Natural killer cell (primary cell): ENCODE measurements at regions not wholly inside any gene's neighbourhood (a gene's known extent, or its start where the extent isn't known, plus 50 kb on each side); places are given as distances from the start of the nearest gene placed in this dataset.
A peak's percentile ranks its signal among the peaks of the same experiment; 100 is the strongest.

Source experiments
- ATAC-seq, 3 donors: fragments of 150-1000 bp in 2 of 3; fragments of 200-7000 bp in 1 of 3; cut with Tn5 transposase; 1 replicate in 1 of 3; 2 replicates in 2 of 3; pipeline ENCODE4 v1.10.0; 2021; ENCODE audit warnings: mild to moderate bottlenecking in 2 of 3, moderate library complexity in 2 of 3
- DNase-seq, 2 donors: peaks; one replicate each; pipeline versions ENCODE4 v3.0.0 to v3.0.0-alpha.2; 2013 to 2021; ENCODE audit warnings: mixed read lengths in 1 of 2
- H3K27ac ChIP-seq: one replicate; pipeline ENCODE4 v1.5.1; 2013; ENCODE audit warnings: mild to moderate bottlenecking, low read length
- H3K27me3 ChIP-seq: one replicate; pipeline ENCODE4 v1.6.1; 2013; ENCODE audit warnings: low read length; ENCODE audit not compliant: control insufficient read depth, insufficient read depth
- H3K36me3 ChIP-seq: one replicate; pipeline ENCODE4 v1.6.1; 2013; ENCODE audit warnings: low read length; ENCODE audit not compliant: control insufficient read depth, insufficient read depth
- H3K4me1 ChIP-seq: one replicate; pipeline ENCODE4 v1.6.1; 2013; ENCODE audit warnings: low read length; ENCODE audit not compliant: control insufficient read depth, insufficient read depth
- H3K4me3 ChIP-seq: one replicate; pipeline ENCODE4 v1.5.1; 2013; ENCODE audit warnings: low read length
- H3K9me3 ChIP-seq: one replicate; pipeline ENCODE4 v1.6.1; 2013; ENCODE audit warnings: low read length; ENCODE audit not compliant: control insufficient read depth, insufficient read depth
- H3K27ac Mint-ChIP-seq, 2 donors: one replicate each; pipeline ENCODE4 v1.8.0; 2022; ENCODE audit warnings: mild to moderate bottlenecking in 2 of 2, mixed read lengths in 2 of 2, moderate library complexity in 1 of 2
- H3K27me3 Mint-ChIP-seq, 2 donors: one replicate each; pipeline ENCODE4 v1.8.0; 2022; ENCODE audit warnings: low read depth in 2 of 2, mixed read lengths in 2 of 2
- H3K36me3 Mint-ChIP-seq: one replicate; pipeline ENCODE4 v1.8.0; 2022; ENCODE audit warnings: mixed read lengths
- H3K4me1 Mint-ChIP-seq, 2 donors: one replicate each; pipeline ENCODE4 v1.8.0; 2022; ENCODE audit warnings: mixed read lengths in 2 of 2
- H3K4me3 Mint-ChIP-seq: one replicate; pipeline ENCODE4 v1.8.0; 2022; ENCODE audit warnings: mild to moderate bottlenecking, moderate library complexity, mixed read lengths
- H3K9me3 Mint-ChIP-seq, 2 donors: one replicate each; pipeline ENCODE4 v1.8.0; 2022; ENCODE audit warnings: mixed read lengths in 2 of 2
- CTCF ChIP-seq: fragments of 200-600 bp; IDR thresholded peaks from one replicate; pipeline ENCODE4 v1.8.0; 2022; ENCODE audit warnings: antibody characterized with exemption
- WGBS: methylation state at CpG from one replicate; pipeline ENCODE4 v1.1.7; 2013; ENCODE audit warnings: missing lambda C conversion rate; ENCODE audit not compliant: insufficient coverage; 5-methylcytosine and 5-hydroxymethylcytosine counted together
- intact Hi-C: fragments of 100-400 bp; cut with micrococcal nuclease; formaldehyde crosslinking; loops from one replicate; pipeline ENCODE4 v1.14.2; 2022

GRCh38 chr2:8622199-8622911 lies 59.5 kb upstream of the ID2 start:
- Mint-ChIP-seq H3K4me1 (peaks cover 5 to 7% of the 10 kb centered on the region in 2 donors), H3K27me3 (peaks cover 0 to 8% of the 10 kb centered on the region in 2 donors), H3K4me3 (no peak overlapping the region), H3K36me3 (no peaks in the 10 kb centered on the region), H3K9me3 (no peaks in the 10 kb centered on the region), H3K27ac (no peak overlapping the region)
- DNase-seq (no peak), ATAC-seq (no peak)
- no peak for TF ChIP-seq CTCF
- Histone ChIP-seq H3K4me1 (no peaks in the 10 kb centered on the region), H3K4me3 (no peak overlapping the region), H3K9me3 (no peaks in the 10 kb centered on the region), H3K36me3 (no peaks in the 10 kb centered on the region), H3K27me3 (no peaks in the 10 kb centered on the region), H3K27ac (no peak overlapping the region)
- WGBS, result 71% methylated on average over 7 of the region's 7 CpGs
- intact Hi-C loops, result no loop called here

- TF ChIP-seq CTCF, result no peak
- H3K27ac ChIP-seq, result no peak overlapping the region
- H3K4me3 Mint-ChIP-seq, result no peak overlapping the region
- no peaks in the 10 kb centered on the region for H3K9me3 ChIP-seq
- peaks cover 5 to 7% of the 10 kb centered on the region in 2 donors for H3K4me1 Mint-ChIP-seq
- H3K4me1 ChIP-seq, result no peaks in the 10 kb centered on the region
- WGBS, result 75% methylated on average over 13 of the region's 13 CpGs
- no peak overlapping the region for H3K4me3 ChIP-seq
- H3K27me3 Mint-ChIP-seq, result peaks cover 0 to 8% of the 10 kb centered on the region in 2 donors
- ATAC-seq (no peak), DNase-seq (no peak)
- no peaks in the 10 kb centered on the region for H3K36me3 Mint-ChIP-seq
- H3K36me3 ChIP-seq, result no peaks in the 10 kb centered on the region
- H3K9me3 Mint-ChIP-seq, result no peaks in the 10 kb centered on the region
- intact Hi-C loops, result no loop called here
- H3K27me3 ChIP-seq, result no peaks in the 10 kb centered on the region
- peak overlapping the region in 1 of 2 donors; percentile 4 for H3K27ac Mint-ChIP-seq
Observed at GRCh38 chr2:8622924-8623465, 58.9 kb upstream of the ID2 start.

GRCh38 chr2:8623576-8623957 lies 58.3 kb upstream of the ID2 start:
- no peak overlapping the region for H3K4me3 Mint-ChIP-seq
- H3K27me3 Mint-ChIP-seq, result peaks cover 0 to 8% of the 10 kb centered on the region in 2 donors
- no peaks in the 10 kb centered on the region for H3K36me3 Mint-ChIP-seq
- WGBS, result 86% methylated on average over 12 of the region's 12 CpGs
- TF ChIP-seq CTCF, result no peak
- intact Hi-C loops, result no loop called here
- H3K4me1 Mint-ChIP-seq, result peaks cover 5 to 7% of the 10 kb centered on the region in 2 donors
- no peak overlapping the region for H3K27ac Mint-ChIP-seq
- Histone ChIP-seq H3K27me3 (no peaks in the 10 kb centered on the region), H3K4me3 (no peak overlapping the region), H3K36me3 (no peaks in the 10 kb centered on the region), H3K9me3 (no peaks in the 10 kb centered on the region), H3K4me1 (no peaks in the 10 kb centered on the region), H3K27ac (no peak overlapping the region)
- ATAC-seq (no peak), DNase-seq (no peak)
- no peaks in the 10 kb centered on the region for H3K9me3 Mint-ChIP-seq
